ENCODE measurements at regions not wholly inside any gene's neighbourhood (a gene's known extent, or its start where the extent isn't known, plus 50 kb on each side); places are given as distances from the start of the nearest gene placed in this dataset.
"Not testable (repeated sequence)": the region's sequence is repeated elsewhere in the genome, so short reads cannot be mapped to it uniquely, and the experiment has no call there.

GRCh38 chr11:57871231-57871630 is 109.6 kb downstream of the CTNND1 start:
- no peak for DNase-seq

- DNase-seq = peak; percentile 45
These were observed 111.8 kb downstream of the CTNND1 start for GRCh38 chr11:57873196-57873911.

- no peak for DNase-seq
These were observed 113.4 kb downstream of the CTNND1 start for GRCh38 chr11:57874981-57875380.

DNA sequence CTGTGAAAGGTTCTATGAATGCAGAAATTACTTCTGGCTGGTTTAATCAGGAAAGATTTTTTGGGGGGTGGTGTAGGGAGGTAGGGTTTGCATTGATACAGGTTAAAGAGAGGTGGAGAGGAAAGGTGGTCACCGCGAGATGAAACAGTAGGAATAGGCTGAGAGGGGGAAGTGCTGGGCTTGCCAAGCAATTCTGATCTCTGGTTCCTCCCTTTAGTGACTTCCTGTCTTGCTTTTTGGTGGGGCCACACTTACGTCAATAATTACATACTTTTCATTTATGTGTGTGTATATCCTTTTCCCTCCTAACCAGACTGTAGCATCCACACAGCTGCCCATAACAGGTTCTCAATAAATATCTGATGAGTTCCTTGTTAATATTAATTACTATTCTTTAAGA is 120.0 kb downstream of the CTNND1 start:
- no peak for DNase-seq

DNA sequence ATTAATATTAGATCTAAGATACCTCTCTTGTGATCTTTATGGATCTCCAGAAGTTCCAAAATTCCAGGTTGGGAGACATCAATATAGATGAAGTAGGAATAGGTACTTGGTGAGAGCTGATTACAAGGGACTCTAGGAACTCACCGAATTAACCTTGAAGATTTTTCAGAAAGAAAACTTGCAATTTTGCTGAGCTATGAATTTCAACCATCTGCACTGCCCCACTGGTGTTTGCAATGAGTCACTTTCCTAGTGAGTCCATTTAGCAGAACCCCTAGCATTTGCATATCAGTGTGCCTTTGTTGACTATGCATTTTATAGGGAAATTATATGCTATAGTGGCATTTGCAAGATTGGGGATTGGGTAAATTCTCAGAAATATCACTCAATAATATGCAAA is 122.0 kb downstream of the CTNND1 start:
- no peak for DNase-seq

- DNase-seq = peak; percentile 47
These were observed 123.9 kb downstream of the CTNND1 start for GRCh38 chr11:57885298-57886050.

DNA sequence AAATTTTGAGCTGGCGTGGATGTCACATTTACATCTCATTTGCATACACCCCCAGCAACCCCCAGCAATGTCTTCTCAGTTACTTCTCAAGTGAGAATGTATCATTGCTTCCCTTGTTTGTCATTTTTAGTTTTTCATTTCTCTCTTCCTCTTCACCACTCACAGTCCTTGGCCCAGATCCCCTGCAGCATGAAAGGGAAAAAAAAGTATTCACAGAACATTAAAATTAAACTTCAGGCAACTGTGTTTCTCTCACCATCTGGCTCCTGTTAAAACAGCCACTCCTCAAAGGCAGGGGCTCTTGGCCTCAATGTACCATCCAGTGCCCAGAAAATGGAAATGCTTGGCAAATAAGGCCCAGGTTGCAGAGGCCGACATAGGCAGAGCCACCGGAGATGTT is 126.8 kb downstream of the CTNND1 start:
- no peak for DNase-seq

- no peak for DNase-seq
These were observed 128.9 kb downstream of the CTNND1 start for GRCh38 chr11:57890521-57890920.

GRCh38 chr11:57893200-57893599 is 130.5 kb upstream of the OR9Q1 start:
- DNase-seq = not testable (repeated sequence)

GRCh38 chr11:57896361-57897145 is 127.1 kb upstream of the OR9Q1 start:
- DNase-seq = peak; percentile 44

- DNase-seq = no peak
These were observed 124.3 kb upstream of the OR9Q1 start for GRCh38 chr11:57899378-57899777.

GRCh38 chr11:57900320-57900719 is 123.4 kb upstream of the OR9Q1 start:
- DNase-seq = peak; percentile 47

- peak; percentile 91 for DNase-seq
These were observed 122.4 kb upstream of the OR9Q1 start for GRCh38 chr11:57901278-57901677.

DNA sequence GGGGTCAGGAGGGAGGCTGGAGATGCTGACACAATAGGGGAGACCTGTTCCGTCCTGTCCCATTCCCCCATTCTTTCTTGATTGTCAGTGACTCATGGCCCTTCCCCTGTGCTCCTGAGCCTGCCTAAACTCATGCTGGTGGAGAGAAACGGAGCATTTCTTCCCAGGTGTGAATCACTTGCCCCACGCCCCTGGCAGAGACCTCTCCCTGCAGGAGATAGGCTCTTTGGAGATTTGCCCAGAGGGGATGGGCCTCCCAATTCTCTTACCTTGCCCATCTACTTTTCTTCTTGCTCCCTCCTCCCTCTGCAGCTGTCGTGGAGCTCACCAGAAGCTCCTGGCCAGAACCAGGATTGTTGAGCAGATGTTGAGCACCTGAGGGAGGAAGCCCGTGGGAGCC is 121.9 kb upstream of the OR9Q1 start:
- DNase-seq = no peak

- DNase-seq = peak; percentile 56
These were observed 120.7 kb upstream of the OR9Q1 start for GRCh38 chr11:57903011-57903410.

DNA sequence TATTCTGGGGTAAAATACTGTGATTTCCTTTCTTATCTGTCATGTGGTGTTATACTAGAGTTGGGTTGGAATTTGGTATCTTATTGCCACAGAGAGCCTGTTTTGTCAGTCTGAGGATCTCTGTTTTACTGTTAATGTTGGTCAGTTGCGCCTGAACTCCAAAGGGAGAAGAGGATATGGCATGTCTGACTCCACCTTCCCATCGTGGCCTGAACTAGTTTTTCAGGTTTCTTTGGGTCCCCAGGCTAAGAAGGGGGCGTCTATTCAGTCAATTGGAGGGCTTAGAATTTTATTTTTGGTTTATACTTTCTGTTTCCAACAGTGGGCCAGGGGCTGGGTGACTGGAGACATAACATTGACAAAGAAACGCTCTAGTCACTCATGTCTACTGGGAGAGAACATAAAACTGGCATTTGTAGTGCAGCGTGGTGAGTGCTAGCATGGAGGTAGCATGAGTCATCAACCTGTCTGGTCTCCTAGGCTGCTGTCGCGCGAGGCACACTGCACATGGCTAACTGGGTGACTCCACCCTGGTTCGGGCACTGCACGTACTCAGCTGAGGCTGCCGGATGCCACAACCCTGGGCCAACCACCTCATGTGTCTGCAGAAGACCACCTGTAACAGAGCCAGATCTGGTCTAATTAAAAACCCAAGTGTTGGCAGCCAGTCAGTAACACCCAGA is 120.1 kb upstream of the OR9Q1 start:
- DNase-seq = peak; percentile 56

GRCh38 chr11:57904376-57904775 is 119.3 kb upstream of the OR9Q1 start:
- no peak for DNase-seq

- DNase-seq = no peak
These were observed 118.2 kb upstream of the OR9Q1 start for GRCh38 chr11:57905439-57905838.

DNA sequence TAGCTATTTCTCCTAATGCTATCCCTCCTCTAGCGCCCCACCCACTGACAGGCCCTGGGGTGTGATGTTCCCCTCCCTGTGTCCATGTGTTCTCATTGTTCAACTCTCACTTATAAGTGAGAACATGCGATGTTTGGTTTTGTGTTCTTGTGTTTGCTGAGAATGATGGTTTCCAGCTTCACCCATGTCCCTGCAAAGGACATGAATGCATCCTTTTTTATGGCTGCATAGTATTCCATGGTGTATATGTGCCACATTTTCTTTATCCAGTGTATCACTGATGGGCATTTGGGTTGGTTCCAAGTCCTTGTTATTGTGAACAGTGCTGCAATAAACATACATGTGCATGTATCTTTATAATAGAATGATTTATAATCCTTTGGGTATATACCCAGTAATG is 115.3 kb upstream of the OR9Q1 start:
- not testable (repeated sequence) for DNase-seq

DNA sequence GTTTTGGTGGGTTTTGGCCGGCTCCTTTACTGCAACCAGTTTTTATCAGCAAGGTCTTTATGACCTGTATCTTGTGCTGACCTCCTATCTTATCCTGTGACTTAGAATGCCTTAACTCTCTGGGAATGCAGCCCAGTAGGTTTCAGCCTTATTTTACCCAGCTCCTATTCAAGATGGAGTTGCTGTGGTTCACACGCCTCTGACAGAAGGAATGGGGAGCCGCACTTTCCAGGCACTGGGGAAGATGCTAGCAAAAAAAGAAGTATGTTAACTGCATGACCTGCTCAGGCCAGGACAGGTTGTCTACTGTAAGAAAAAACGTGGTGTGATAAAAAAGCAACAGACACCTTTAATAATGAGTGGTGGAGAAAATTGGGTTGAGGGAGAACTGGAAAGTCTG is 112.2 kb upstream of the OR9Q1 start:
- not testable (repeated sequence) for DNase-seq

DNA sequence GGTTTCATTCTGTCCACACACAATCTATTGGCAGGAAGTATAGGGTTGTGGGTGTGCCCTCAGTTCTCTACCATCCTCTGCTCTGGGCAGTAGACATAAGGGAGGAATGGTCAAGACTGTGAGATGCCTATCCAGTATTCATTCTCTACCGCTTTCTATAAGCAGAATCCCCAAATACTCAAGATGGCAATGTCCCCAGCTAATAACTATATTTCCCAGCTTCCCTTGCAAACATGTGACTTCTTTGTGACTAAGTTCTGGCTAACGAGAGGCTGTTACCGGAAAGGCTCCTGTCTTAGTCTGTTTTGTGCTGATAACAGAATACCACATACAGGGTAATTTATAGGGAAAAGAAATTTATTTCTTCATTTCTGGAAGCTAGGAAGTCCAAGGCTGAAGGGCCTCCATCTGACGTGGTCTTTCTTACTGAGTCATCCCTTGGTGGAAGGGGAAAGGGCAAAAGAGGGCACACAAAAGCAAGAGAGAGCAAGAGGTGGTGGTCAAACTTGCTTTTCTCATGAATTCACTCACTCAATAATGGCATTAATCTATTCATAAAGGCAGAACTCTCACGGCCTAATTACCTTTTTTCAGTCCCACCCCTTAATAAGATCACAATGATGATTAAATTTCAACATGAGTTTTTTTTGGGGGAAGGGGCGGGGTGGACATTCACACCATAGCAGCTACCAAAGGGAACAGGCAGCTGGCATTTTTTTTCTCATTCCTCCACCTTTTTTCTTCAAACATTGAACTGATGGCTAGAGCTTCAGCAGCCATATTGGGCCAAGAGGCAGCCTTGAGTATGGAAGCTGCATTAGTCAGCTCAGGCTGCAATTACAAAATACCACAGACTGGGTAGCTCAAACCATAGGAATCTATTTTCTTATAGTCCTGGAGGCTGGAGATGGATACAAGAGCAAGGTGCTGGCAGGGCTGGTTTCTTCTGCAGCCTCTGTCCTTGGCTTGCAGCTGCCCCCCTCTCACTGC is 109.7 kb upstream of the OR9Q1 start:
- DNase-seq = peak; percentile 88

DNA sequence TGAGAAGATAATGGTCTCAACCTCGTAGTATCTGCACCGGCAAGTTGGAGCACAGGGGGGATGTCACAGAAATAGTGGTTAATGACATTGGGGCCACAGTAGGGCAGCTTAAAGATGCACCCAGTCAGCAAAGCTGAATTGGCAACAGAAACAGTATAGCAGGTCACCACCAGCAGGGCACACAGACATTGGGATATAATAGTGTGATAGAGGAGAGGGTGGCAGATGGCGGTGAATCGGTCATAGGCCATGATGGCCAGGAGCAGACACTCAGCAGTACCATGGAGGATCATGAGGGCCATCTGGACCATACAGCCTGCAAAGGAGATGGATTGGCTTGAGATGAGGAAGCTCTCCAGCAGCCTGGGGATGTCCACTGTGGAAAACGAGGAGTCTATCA is 106.0 kb upstream of the OR9Q1 start:
- DNase-seq = no peak
